K562 (cell line): ENCODE measurements at regions not wholly inside any gene's neighbourhood (a gene's known extent, or its start where the extent isn't known, plus 50 kb on each side); places are given as distances from the start of the nearest gene placed in this dataset.

Experiments used
- CEBPG ChIP-seq, 3 experiments: fragments of 200-800 bp in 1 of 3; sonication (Bioruptor generic) in 1 of 3; sonication (generic) in 1 of 3; formaldehyde crosslinking in 1 of 3; IDR thresholded peaks in 2 of 3; conservative IDR thresholded peaks in 1 of 3; 2 replicates each; pipeline versions ENCODE4 v1.6.1 to v1.8.0; 2016 to 2022; ENCODE audit warnings: missing compliant biosample characterization in 2 of 3, missing genetic modification characterization in 2 of 3, mild to moderate bottlenecking in 1 of 3, missing genetic modification reagents in 1 of 3
- GABPA ChIP-seq: fragments of 200-800 bp; sonication (Bioruptor generic); conservative IDR thresholded peaks from 2 replicates; pipeline ENCODE4 v1.6.1; 2016; ENCODE audit warnings: low read depth, missing genetic modification characterization, missing compliant biosample characterization
- PCBP2 ChIP-seq: fragments of 200-400 bp; formaldehyde crosslinking; IDR thresholded peaks from 2 replicates; pipeline ENCODE4 v1.6.1; 2018; ENCODE audit warnings: low read length, low read depth, mild to moderate bottlenecking, moderate library complexity; ENCODE audit not compliant: poor library complexity, severe bottlenecking
- SRSF7 ChIP-seq: fragments of 200-400 bp; formaldehyde crosslinking; optimal IDR thresholded peaks from 2 replicates; pipeline ENCODE3; 2017; ENCODE audit warnings: mild to moderate bottlenecking, low read depth, low read length
- ZNF146 ChIP-seq: IDR thresholded peaks from one replicate; pipeline ENCODE4 v1.6.1; 2018; ENCODE audit warnings: missing compliant biosample characterization; ENCODE audit not compliant: unreplicated experiment
- ZZZ3 ChIP-seq: fragments of 450-650 bp; IDR thresholded peaks from 2 replicates; pipeline ENCODE4 v1.6.1; 2016; ENCODE audit warnings: antibody characterized with exemption, mild to moderate bottlenecking, moderate library complexity
- TF ChIP-seq, protein P1 (sequence below), 3 experiments: IDR thresholded peaks in 2 of 3; conservative IDR thresholded peaks in 1 of 3; 2 replicates each; pipeline ENCODE4 v1.5.1; 2011 to 2012; ENCODE audit warnings: low read length in 3 of 3, mild to moderate bottlenecking in 3 of 3, control low read depth in 2 of 3, improper control_type of control experiment in 1 of 3, inconsistent platforms in 1 of 3, low read depth in 1 of 3, mixed read lengths in 1 of 3, moderate library complexity in 1 of 3; ENCODE audit not compliant: insufficient read depth in 2 of 3

DNA sequence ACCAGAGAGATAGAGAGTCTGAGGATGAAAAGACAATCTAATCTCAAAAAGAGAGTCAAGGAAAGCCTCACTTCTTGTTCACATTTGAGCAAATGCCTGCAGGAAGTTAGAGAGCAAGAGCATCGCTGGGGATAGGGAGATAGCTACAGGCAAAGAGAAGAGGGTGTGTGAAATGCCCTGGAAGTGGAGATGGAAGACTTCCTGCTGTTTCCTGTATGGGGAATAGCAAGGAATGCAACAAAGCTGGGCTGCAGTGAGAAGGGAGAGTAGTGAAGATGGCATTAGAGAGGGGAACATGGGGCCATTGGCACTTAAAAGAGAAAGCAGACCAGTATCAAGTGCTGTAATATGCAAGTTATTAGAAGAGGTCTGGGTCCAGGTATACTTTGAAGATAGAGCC lies 488.6 kb downstream of the METTL4 start:
- no peak for TF ChIP-seq SRSF7
- TF ChIP-seq ZZZ3: no peak
- no peak for TF ChIP-seq ZNF146 (CRISPR knock-in tag)
- no peak for TF ChIP-seq CEBPG (CRISPR knock-in tag; IDR thresholded peaks at IDR 0.05)
- TF ChIP-seq CEBPG (tag; conservative IDR thresholded peaks at IDR 0.05 in 1 of 2, IDR thresholded peaks at IDR 0.05 in 1 of 2): no peak
- TF ChIP-seq, protein P1, sequence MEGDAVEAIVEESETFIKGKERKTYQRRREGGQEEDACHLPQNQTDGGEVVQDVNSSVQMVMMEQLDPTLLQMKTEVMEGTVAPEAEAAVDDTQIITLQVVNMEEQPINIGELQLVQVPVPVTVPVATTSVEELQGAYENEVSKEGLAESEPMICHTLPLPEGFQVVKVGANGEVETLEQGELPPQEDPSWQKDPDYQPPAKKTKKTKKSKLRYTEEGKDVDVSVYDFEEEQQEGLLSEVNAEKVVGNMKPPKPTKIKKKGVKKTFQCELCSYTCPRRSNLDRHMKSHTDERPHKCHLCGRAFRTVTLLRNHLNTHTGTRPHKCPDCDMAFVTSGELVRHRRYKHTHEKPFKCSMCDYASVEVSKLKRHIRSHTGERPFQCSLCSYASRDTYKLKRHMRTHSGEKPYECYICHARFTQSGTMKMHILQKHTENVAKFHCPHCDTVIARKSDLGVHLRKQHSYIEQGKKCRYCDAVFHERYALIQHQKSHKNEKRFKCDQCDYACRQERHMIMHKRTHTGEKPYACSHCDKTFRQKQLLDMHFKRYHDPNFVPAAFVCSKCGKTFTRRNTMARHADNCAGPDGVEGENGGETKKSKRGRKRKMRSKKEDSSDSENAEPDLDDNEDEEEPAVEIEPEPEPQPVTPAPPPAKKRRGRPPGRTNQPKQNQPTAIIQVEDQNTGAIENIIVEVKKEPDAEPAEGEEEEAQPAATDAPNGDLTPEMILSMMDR (IDR thresholded peaks at IDR 0.05 in 2 of 3, conservative IDR thresholded peaks at IDR 0.05 in 1 of 3; ENCODE audit: insufficient read depth in 2 of 3, low read depth in 1 of 3, low read length in 3 of 3): no peak
- no peak for TF ChIP-seq PCBP2
- TF ChIP-seq GABPA (tag): no peak
